CD4-positive, alpha-beta T cell treated with Interleukin-6 for 4 hours (primary cell): ENCODE measurements at regions not wholly inside any gene's neighbourhood (a gene's known extent, or its start where the extent isn't known, plus 50 kb on each side); places are given as distances from the start of the nearest gene placed in this dataset.
"Not testable (repeated sequence)": the region's sequence is repeated elsewhere in the genome, so short reads cannot be mapped to it uniquely, and the experiment has no call there.

Source experiments
- DNase-seq: peaks from one replicate; pipeline ENCODE4 v3.0.0-alpha.2; 2020; ENCODE audit warnings: mixed read lengths

GRCh38 chr4:174005422-174005821, 278.0 kb downstream of the FBXO8 start:
- no peak for DNase-seq

- no peak for DNase-seq
These were observed 284.9 kb downstream of the FBXO8 start for GRCh38 chr4:173998471-173999144.

DNA sequence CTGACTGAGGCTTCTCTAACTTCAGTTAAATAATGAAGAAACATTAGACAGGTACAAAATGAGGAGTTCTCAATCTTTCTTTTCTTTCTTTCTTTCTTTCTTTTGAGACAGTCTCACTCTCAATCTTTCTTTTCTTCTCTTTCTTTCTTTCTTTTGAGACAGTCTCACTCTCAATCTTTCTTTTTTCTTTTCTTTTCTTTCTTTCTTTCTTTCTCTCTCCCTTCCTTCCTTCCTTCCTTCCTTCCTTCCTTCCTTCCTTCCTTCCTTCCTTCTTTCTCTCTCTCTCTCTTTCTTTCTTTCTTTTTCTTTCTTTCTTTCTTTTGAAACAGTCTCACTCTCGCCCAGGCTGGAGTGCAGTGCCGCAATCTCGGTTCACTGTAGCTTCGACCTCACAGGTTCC, 287.7 kb downstream of the FBXO8 start:
- not testable (repeated sequence) for DNase-seq

DNA sequence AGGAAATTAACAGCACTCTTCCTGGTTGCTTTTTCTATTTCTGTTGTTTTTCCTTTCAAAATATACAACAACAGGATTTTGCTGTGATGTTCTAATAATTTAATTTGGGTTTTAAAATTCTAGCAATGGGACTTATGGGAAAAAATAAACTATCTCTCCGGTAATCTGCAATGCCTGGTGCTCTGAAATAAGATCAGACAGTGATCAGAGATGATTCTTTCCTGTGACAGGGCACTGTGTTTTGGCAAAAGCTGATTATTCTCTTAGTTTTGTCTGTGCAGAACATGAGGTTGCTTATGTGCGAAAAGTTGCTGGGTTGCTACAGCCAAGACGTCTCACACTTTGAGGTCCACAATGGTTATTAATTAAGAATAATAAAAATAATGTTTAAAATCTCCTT, 291.7 kb downstream of the FBXO8 start:
- DNase-seq = no peak

GRCh38 chr4:173991316-173991715, 292.2 kb downstream of the FBXO8 start:
- DNase-seq = no peak

GRCh38 chr4:173990869-173991210, 292.6 kb downstream of the FBXO8 start:
- DNase-seq = no peak

GRCh38 chr4:173990126-173990868, 293.2 kb downstream of the FBXO8 start:
- no peak for DNase-seq

DNA sequence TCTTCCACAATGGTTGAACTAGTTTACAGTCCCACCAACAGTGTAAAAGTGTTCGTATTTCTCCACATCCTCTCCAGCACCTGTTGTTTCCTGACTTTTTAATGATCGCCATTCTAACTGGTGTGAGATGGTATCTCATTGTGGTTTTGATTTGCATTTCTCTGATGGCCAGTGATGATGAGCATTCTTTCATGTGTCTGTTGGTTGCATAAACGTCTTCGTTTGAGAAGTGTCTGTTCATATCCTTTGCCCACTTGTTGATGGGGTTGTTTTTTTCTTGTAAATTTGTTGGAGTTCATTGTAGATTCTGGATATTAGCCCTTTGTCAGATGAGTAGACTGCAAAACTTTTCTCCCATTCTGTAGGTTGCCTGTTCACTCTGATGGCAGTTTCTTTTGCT, 319.9 kb downstream of the FBXO8 start:
- not testable (repeated sequence) for DNase-seq

DNA sequence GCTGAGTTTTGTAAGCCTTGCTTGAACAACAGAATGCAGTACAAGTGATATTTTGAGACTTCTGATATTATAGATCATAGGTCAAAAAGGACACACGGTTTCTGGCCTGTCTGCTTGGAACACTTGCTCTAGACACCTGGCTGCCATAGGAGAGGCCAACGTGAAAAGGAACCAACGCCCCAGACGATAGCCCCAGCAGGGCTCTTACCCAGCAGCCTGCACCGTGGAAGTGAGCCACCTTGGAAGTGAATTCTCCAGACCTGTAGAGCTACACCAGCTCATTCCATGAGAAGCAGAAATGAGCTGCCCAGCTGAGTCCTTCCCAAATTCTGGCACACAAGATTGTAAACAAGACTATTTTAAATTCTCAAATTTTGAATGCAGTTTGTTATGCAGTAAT, 323.1 kb downstream of the FBXO8 start:
- no peak for DNase-seq

- no peak for DNase-seq
These were observed 325.0 kb downstream of the FBXO8 start for GRCh38 chr4:173958445-173958844.

GRCh38 chr4:173943547-173943946, 339.9 kb downstream of the FBXO8 start:
- DNase-seq = no peak

GRCh38 chr4:173940146-173940545, 343.3 kb downstream of the FBXO8 start:
- no peak for DNase-seq

GRCh38 chr4:173937631-173938270, 345.7 kb downstream of the FBXO8 start:
- DNase-seq = no peak

DNA sequence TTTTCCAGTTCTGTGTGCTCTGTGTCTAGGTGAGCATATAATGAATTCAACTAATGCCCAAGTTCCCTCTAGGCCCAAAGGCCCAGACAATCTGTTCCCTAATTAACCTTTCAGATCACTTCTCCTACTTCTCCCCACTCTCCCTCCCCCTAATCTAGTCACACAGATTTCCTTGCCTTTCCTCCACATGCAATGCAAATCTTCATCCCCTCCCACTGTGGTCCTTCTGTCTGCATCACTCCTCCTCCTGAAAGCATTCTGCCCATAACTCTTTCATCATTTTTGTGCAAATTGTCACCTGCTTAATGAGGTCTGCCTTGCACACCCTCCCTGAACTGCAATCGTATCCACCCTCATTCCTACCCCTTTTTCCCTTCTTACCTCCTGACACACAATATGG, 346.6 kb downstream of the FBXO8 start:
- DNase-seq = no peak

DNA sequence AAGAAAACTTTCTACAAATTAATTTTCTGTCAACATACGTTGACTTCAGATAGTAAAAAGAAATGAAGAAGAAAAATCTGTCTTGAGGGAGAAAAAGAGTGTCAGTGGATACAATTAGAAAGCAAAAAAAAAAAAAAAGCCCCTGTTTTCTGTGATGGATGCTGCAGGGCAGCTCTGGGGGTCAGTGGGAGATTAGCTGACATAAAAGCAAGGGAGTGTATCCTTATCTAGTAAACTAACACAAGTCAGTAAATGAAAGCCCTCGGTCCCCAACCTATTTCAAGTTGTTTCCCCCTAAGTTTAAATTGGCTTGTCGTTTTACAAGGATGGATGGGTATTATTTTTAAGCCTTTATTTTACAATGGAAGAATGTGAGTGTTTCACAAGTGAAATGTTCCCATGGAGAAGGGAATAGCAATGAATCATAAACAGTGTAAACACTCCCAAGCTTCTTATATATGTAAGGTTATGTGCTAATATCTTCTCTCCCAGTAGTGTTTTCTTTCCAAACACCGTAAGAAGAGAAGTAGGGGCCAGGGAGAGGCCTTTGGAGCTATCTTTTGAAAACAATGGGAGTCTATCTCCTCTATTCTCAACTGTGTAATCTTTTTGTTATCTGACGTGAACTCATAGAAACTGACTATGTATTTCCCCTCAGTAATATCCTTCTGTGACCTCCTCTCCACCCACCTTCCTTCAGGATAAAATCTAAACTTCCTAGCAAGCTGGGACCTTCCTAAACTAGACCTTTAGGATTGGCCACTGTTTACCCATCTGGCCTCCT, 347.7 kb downstream of the FBXO8 start:
- no peak for DNase-seq

- DNase-seq = no peak
These were observed 348.4 kb downstream of the FBXO8 start for GRCh38 chr4:173934933-173935620.

DNA sequence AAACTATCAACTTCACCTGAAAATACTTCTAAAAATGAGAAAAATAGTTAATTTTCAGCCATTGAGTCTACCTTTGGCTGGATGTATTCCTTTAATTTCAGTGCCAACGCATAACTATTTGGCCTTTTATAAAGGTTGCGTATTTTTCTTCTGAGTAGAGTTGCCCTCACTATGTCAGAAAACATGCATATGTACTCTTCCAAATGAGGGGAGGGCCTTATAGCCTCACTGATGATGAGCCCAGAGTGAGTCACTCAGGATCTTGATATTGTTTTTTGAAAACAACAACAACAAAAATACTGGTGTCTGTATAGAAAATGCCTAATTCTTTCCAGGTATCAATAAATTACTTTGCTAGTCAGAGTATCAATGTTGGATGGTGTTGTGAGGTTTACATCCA, 349.3 kb downstream of the FBXO8 start:
- DNase-seq = no peak

DNA sequence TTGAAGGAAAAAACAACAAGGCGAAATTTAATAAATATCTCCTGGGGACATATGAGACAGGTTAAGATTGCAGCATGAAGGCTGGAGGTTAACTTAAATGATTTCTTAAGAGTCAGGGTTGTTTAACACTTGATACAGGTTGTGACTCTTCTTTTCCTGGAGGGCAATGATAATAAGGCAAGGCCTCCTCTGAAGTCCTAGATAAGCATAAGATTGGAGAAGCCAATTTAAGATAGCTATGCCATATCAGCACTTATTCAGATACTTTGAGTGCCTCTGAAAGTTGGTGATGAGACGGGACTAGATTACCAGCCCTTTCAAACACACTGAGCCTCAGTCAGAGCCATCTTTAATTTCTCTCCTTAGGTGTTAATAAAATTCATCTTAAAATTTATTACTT, 350.8 kb downstream of the FBXO8 start:
- no peak for DNase-seq

DNA sequence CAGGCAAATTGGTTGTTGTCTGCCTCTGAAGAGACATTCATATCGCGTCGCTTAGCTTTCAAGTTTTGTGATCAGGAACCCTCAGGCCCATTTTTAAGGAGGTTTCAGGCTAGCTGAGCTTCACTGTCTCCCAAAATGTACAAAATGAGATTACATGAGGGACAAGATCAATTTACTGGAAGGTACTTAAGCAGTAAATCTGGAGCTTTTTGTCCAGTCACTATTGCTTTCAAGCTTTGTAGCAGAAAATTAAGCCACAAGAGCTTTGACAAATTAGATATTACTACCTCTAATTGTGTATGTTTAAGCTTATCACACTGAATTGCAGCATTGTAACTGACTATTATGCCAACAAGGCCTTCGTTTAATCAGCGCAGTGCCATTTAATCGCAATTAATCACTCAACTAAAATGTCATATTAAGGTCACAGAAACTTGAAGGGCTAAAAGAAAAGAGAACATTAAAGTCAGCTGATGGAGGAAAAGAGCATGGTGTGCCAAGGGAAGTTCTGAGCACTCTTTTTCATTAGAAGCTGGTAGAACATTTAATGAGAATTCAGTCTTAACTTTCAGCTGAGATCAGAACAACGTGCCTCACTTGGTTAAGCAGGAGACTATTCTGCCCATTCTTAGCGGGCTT, 353.0 kb downstream of the FBXO8 start:
- DNase-seq = no peak

- DNase-seq = no peak
These were observed 353.5 kb downstream of the FBXO8 start for GRCh38 chr4:173929921-173930320.

DNA sequence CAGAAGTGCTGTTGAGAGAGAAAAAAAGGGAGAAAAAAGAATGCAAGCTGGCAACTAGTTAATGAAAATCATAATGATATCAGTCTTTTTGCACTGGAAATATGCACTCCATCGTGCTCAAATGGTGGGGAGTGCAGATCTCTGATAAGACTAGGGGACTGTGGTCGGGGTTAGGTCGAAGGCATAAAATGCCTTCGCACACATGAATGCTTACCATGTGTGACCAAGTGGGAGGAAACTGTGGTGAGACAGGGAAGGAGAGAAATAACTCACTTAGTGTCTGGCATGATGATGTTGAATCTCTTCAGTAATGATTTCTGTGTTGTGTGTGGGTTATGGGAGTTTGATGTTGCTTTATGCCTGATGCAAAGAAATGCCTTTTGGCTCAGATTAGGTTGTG, 358.9 kb downstream of the FBXO8 start:
- DNase-seq = no peak

GRCh38 chr4:173919861-173920260, 363.6 kb downstream of the FBXO8 start:
- DNase-seq = no peak
